ENCODE measurements at regions not wholly inside any gene's neighbourhood (a gene's known extent, or its start where the extent isn't known, plus 50 kb on each side); places are given as distances from the start of the nearest gene placed in this dataset.
"Not testable (repeated sequence)": the region's sequence is repeated elsewhere in the genome, so short reads cannot be mapped to it uniquely, and the experiment has no call there.

- peak; percentile 51 to 75 (median 59) for DNase-seq (ENCODE audit: low read depth in 2 of 3, low spot score in 1 of 3)
Observed at GRCh38 chr7:45259966-45260646, 102.5 kb downstream of the RAMP3 start.

- DNase-seq (ENCODE audit: low read depth in 2 of 3, low spot score in 1 of 3): no peak
Observed at GRCh38 chr7:45267262-45267661, 109.7 kb downstream of the RAMP3 start.

- no peak for DNase-seq (ENCODE audit: low read depth in 2 of 3, low spot score in 1 of 3)
Observed at GRCh38 chr7:45268013-45268412, 110.4 kb downstream of the RAMP3 start.

- DNase-seq (ENCODE audit: low read depth in 2 of 3, low spot score in 1 of 3): no peak
Observed at GRCh38 chr7:45269192-45269591, 111.6 kb downstream of the RAMP3 start.

GRCh38 chr7:45278763-45279398 is 121.3 kb downstream of the RAMP3 start:
- no peak for DNase-seq (ENCODE audit: low read depth in 2 of 3, low spot score in 1 of 3)

GRCh38 chr7:45289611-45290010 is 132.0 kb downstream of the RAMP3 start:
- DNase-seq (ENCODE audit: low read depth in 2 of 3, low spot score in 1 of 3): not testable (repeated sequence)

GRCh38 chr7:45290880-45291279 is 133.3 kb downstream of the RAMP3 start:
- no peak for DNase-seq (ENCODE audit: low read depth in 2 of 3, low spot score in 1 of 3)

- DNase-seq (ENCODE audit: low read depth in 2 of 3, low spot score in 1 of 3): no peak
Observed at GRCh38 chr7:45292481-45292880, 134.9 kb downstream of the RAMP3 start.

GRCh38 chr7:45293295-45293942 is 135.8 kb downstream of the RAMP3 start:
- no peak for DNase-seq (ENCODE audit: low read depth in 2 of 3, low spot score in 1 of 3)

- DNase-seq (ENCODE audit: low read depth in 2 of 3, low spot score in 1 of 3): no peak
Observed at GRCh38 chr7:45294559-45294958, 137.0 kb downstream of the RAMP3 start.

- DNase-seq (ENCODE audit: low read depth in 2 of 3, low spot score in 1 of 3): no peak
Observed at GRCh38 chr7:45295222-45295621, 137.6 kb downstream of the RAMP3 start.

- DNase-seq (ENCODE audit: low read depth in 2 of 3, low spot score in 1 of 3): no peak
Observed at GRCh38 chr7:45296748-45297147, 139.2 kb downstream of the RAMP3 start.

- no peak for DNase-seq (ENCODE audit: low read depth in 2 of 3, low spot score in 1 of 3)
Observed at GRCh38 chr7:45306752-45307305, 149.2 kb downstream of the RAMP3 start.

GRCh38 chr7:45311597-45311996 is 154.0 kb downstream of the RAMP3 start:
- DNase-seq (ENCODE audit: low read depth in 2 of 3, low spot score in 1 of 3): no peak

GRCh38 chr7:45315512-45315911 is 157.9 kb downstream of the RAMP3 start:
- not testable (repeated sequence) for DNase-seq (ENCODE audit: low read depth in 2 of 3, low spot score in 1 of 3)

- no peak for DNase-seq (ENCODE audit: low read depth in 2 of 3, low spot score in 1 of 3)
Observed at GRCh38 chr7:45324683-45325237, 167.2 kb downstream of the RAMP3 start.

- no peak for DNase-seq (ENCODE audit: low read depth in 2 of 3, low spot score in 1 of 3)
Observed at GRCh38 chr7:45325378-45325777, 167.8 kb downstream of the RAMP3 start.

- DNase-seq (ENCODE audit: low read depth in 2 of 3, low spot score in 1 of 3): no peak
Observed at GRCh38 chr7:45328403-45328981, 170.9 kb downstream of the RAMP3 start.

GRCh38 chr7:45331563-45331962 is 174.0 kb downstream of the RAMP3 start:
- no peak for DNase-seq (ENCODE audit: low read depth in 2 of 3, low spot score in 1 of 3)

- not testable (repeated sequence) for DNase-seq (ENCODE audit: low read depth in 2 of 3, low spot score in 1 of 3)
Observed at GRCh38 chr7:45335024-45335423, 177.4 kb downstream of the RAMP3 start.

GRCh38 chr7:45342236-45342635 is 184.6 kb downstream of the RAMP3 start:
- no peak for DNase-seq (ENCODE audit: low read depth in 2 of 3, low spot score in 1 of 3)

Data from stimulated activated CD4-positive, alpha-beta T cell treated with anti-CD3 and anti-CD28 coated beads, Interleukin-12 subunit alpha, Interleukin-12 subunit beta, amount 100 ng/mL, for 48 hours (primary cell).